Omental fat pad (tissue), 3 donors: ENCODE measurements at regions not wholly inside any gene's neighbourhood (a gene's known extent, or its start where the extent isn't known, plus 50 kb on each side); places are given as distances from the start of the nearest gene placed in this dataset.
"Not testable (repeated sequence)": the region's sequence is repeated elsewhere in the genome, so short reads cannot be mapped to it uniquely, and the experiment has no call there.

Experiments used
- ATAC-seq: fragments of 150-250 bp; one replicate; pipeline ENCODE4 v1.9.1; 2016; ENCODE audit warnings: mild to moderate bottlenecking, moderate library complexity; ENCODE audit not compliant: low FRiP score
- DNase-seq: peaks from one replicate; pipeline ENCODE4 v3.0.0-alpha.2; 2019; ENCODE audit warnings: low spot score
- TF ChIP-seq, protein P1 (sequence below), 3 donors: fragments of 450-650 bp; IDR thresholded peaks; one replicate each; pipeline ENCODE4 v1.5.1; 2016 to 2017; ENCODE audit warnings: antibody characterized with exemption in 3 of 3, mild to moderate bottlenecking in 3 of 3, moderate library complexity in 2 of 3

- TF ChIP-seq, protein P1, sequence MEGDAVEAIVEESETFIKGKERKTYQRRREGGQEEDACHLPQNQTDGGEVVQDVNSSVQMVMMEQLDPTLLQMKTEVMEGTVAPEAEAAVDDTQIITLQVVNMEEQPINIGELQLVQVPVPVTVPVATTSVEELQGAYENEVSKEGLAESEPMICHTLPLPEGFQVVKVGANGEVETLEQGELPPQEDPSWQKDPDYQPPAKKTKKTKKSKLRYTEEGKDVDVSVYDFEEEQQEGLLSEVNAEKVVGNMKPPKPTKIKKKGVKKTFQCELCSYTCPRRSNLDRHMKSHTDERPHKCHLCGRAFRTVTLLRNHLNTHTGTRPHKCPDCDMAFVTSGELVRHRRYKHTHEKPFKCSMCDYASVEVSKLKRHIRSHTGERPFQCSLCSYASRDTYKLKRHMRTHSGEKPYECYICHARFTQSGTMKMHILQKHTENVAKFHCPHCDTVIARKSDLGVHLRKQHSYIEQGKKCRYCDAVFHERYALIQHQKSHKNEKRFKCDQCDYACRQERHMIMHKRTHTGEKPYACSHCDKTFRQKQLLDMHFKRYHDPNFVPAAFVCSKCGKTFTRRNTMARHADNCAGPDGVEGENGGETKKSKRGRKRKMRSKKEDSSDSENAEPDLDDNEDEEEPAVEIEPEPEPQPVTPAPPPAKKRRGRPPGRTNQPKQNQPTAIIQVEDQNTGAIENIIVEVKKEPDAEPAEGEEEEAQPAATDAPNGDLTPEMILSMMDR (IDR thresholded peaks at IDR 0.05), result no peak
- DNase-seq, result no peak
- no peak for ATAC-seq
Measured at GRCh38 chrX:69431420-69431819, 72.7 kb upstream of the NALF2 start.

DNA sequence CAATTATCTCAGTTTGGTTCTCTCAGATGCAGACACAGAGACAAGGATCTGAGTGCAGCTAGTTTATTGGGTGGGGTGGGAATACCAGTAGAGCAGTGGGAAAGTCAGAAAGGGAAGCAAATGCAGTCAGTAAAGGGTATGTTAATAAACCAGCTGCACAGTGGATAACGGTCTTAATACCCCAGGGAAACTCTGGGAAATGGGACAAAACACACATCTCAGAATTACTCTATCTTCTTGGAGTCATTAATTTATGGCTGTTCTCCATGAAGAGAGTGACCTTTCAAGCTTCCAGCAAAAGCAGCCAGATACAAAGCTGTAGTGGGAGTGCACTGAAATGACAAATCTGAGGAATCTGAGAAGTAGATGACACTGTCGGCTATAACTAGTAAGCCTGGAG lies 73.3 kb upstream of the NALF2 start:
- TF ChIP-seq, protein P1 (IDR thresholded peaks at IDR 0.05), result no peak
- DNase-seq (no peak), ATAC-seq (no peak)

DNA sequence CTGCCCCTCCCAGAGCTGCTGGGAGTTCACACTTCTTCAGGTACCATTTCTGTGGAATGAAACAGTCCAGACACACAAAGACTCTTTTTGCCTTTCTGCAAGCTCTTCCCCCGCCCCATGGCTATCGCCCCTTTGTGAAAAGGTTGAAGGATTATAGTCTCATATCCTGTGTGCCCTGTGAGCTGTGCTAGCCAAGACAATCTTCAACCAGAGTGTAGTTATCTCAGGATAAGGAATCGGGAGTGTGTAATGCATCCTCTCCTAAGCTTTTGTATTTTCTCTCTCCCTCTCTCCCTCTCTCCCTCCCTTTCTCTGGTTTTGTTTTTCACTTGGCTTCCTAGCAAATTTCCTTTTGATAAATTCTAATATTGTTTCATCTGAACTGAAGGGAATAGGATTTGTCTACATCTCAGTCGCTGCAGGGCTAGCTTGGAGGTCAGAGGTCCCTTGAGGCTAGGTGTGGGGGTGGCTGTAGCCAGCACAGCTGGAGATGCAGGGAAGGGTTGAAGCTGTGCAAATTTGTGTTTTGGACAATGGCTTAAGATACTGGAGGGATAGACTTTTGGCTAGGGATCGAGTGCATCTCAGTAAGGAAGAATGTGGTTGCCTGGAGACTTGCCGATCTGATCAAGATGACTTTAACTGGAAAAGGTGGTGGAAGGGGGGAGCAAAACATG lies 74.6 kb upstream of the NALF2 start:
- ATAC-seq, result no peak
- no peak for DNase-seq
- TF ChIP-seq, protein P1 (IDR thresholded peaks at IDR 0.05), result no peak

DNA sequence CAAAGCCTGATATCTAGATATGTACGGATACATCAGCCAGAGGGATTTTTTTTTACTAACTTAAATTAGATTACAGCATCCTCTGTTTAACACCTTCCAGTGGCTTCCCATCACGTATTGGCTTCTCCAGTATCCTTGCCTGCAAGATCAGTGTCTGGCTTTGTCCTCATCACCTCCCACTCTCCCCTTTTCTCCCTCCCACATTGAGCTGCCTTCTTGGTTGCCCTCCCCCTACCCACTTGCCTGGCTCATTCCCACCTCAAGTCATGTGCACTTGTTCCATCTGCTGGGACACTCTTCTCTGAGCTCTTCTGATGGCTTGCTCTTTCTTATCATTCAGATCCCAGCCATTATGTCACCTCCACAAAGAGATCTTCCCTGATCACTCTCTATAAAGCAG lies 75.9 kb upstream of the NALF2 start:
- TF ChIP-seq, protein P1 (IDR thresholded peaks at IDR 0.05), result no peak
- DNase-seq, result no peak
- ATAC-seq, result no peak

DNA sequence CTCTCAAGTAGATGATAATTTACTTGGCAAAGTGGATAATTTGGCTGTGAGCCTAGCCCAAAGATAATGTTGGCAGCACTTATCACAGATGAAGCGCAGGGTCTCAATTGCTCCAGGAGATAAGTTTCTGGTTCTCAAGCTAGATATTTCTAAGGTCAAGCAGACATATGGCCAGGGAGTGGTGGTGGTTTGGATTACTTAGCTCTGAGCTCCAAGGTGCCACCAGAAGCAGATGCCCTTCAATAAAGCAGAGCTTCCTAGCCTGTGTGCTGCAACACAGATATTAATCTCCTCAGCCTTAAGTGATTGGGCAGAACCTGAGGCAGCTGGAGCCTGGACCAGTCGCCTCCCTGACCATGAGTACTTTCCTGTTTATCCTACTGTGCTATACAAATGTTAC lies 79.2 kb upstream of the NALF2 start:
- DNase-seq (no peak), ATAC-seq (no peak)
- TF ChIP-seq, protein P1 (IDR thresholded peaks at IDR 0.05), result no peak

GRCh38 chrX:69424161-69424560 lies 80.0 kb upstream of the NALF2 start:
- TF ChIP-seq, protein P1 (IDR thresholded peaks at IDR 0.05), result no peak
- DNase-seq (no peak), ATAC-seq (no peak)

GRCh38 chrX:69422208-69422607 lies 81.9 kb upstream of the NALF2 start:
- DNase-seq, ATAC-seq: not testable (repeated sequence)
